ENCODE measurements at regions not wholly inside any gene's neighbourhood (a gene's known extent, or its start where the extent isn't known, plus 50 kb on each side); places are given as distances from the start of the nearest gene placed in this dataset.

DNA sequence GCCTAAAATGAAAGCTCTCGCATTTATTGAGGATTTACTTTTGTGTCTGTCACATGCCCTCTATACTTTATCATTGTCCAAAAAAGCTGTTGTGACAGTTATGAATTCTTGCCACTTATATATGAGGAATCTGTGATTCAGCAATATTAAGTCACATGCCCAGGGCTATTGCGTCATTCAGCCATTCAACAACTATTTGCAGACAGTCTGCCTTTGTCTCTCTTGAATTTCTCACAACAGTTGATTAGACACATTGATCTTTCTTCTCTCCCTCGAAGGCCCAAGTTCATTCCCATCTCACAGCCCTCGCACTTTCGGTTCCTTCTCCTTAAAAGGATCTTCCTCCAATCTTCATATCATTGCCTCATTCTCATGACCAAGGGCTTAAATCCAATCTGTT is 342.6 kb downstream of the MZT1 start (continued):
- TF ChIP-seq, protein P1, sequence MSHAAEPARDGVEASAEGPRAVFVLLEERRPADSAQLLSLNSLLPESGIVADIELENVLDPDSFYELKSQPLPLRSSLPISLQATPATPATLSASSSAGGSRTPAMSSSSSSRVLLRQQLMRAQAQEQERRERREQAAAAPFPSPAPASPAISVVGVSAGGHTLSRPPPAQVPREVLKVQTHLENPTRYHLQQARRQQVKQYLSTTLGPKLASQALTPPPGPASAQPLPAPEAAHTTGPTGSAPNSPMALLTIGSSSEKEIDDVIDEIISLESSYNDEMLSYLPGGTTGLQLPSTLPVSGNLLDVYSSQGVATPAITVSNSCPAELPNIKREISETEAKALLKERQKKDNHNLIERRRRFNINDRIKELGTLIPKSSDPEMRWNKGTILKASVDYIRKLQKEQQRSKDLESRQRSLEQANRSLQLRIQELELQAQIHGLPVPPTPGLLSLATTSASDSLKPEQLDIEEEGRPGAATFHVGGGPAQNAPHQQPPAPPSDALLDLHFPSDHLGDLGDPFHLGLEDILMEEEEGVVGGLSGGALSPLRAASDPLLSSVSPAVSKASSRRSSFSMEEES (CRISPR knock-in tag; IDR thresholded peaks at IDR 0.05): peak; percentile 69
- TF ChIP-seq, protein P2, sequence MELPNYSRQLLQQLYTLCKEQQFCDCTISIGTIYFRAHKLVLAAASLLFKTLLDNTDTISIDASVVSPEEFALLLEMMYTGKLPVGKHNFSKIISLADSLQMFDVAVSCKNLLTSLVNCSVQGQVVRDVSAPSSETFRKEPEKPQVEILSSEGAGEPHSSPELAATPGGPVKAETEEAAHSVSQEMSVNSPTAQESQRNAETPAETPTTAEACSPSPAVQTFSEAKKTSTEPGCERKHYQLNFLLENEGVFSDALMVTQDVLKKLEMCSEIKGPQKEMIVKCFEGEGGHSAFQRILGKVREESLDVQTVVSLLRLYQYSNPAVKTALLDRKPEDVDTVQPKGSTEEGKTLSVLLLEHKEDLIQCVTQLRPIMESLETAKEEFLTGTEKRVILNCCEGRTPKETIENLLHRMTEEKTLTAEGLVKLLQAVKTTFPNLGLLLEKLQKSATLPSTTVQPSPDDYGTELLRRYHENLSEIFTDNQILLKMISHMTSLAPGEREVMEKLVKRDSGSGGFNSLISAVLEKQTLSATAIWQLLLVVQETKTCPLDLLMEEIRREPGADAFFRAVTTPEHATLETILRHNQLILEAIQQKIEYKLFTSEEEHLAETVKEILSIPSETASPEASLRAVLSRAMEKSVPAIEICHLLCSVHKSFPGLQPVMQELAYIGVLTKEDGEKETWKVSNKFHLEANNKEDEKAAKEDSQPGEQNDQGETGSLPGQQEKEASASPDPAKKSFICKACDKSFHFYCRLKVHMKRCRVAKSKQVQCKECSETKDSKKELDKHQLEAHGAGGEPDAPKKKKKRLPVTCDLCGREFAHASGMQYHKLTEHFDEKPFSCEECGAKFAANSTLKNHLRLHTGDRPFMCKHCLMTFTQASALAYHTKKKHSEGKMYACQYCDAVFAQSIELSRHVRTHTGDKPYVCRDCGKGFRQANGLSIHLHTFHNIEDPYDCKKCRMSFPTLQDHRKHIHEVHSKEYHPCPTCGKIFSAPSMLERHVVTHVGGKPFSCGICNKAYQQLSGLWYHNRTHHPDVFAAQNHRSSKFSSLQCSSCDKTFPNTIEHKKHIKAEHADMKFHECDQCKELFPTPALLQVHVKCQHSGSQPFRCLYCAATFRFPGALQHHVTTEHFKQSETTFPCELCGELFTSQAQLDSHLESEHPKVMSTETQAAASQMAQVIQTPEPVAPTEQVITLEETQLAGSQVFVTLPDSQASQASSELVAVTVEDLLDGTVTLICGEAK (IDR thresholded peaks at IDR 0.05): no peak
- TF ChIP-seq, protein P2 (CRISPR knock-in tag; IDR thresholded peaks at IDR 0.05): no peak
- no peak for TF ChIP-seq NFKBIZ (CRISPR knock-in tag; IDR thresholded peaks at IDR 0.05)
- TF ChIP-seq SRSF4 (IDR thresholded peaks at IDR 0.05; ENCODE audit: low read depth, low read length, poor library complexity, severe bottlenecking): no peak
- no peak for TF ChIP-seq ZNF550 (CRISPR knock-in tag; IDR thresholded peaks at IDR 0.05; ENCODE audit: borderline replicate concordance)
- TF ChIP-seq, protein P3, sequence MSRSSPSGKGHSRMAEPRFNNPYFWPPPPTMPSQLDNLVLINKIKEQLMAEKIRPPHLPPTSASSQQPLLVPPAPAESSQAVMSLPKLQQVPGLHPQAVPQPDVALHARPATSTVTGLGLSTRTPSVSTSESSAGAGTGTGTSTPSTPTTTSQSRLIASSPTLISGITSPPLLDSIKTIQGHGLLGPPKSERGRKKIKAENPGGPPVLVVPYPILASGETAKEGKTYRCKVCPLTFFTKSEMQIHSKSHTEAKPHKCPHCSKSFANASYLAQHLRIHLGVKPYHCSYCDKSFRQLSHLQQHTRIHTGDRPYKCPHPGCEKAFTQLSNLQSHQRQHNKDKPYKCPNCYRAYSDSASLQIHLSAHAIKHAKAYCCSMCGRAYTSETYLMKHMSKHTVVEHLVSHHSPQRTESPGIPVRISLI (CRISPR knock-in tag; IDR thresholded peaks at IDR 0.05; ENCODE audit: borderline replicate concordance): no peak
- no peak for TF ChIP-seq ZNF441 (CRISPR knock-in tag; IDR thresholded peaks at IDR 0.05; ENCODE audit: borderline replicate concordance)
- no peak for TF ChIP-seq ZNF672 (CRISPR knock-in tag; IDR thresholded peaks at IDR 0.05)
- TF ChIP-seq FOSL2 (CRISPR knock-in tag; IDR thresholded peaks at IDR 0.05): peak; percentile 41; the same call in 1 of the 2 replicates
- TF ChIP-seq, protein P4, sequence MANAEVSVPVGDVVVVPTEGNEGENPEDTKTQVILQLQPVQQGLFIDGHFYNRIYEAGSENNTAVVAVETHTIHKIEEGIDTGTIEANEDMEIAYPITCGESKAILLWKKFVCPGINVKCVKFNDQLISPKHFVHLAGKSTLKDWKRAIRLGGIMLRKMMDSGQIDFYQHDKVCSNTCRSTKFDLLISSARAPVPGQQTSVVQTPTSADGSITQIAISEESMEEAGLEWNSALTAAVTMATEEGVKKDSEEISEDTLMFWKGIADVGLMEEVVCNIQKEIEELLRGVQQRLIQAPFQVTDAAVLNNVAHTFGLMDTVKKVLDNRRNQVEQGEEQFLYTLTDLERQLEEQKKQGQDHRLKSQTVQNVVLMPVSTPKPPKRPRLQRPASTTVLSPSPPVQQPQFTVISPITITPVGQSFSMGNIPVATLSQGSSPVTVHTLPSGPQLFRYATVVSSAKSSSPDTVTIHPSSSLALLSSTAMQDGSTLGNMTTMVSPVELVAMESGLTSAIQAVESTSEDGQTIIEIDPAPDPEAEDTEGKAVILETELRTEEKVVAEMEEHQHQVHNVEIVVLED (CRISPR knock-in tag; IDR thresholded peaks at IDR 0.05; ENCODE audit: borderline replicate concordance): no peak
- no peak for TF ChIP-seq NFE2 (CRISPR knock-in tag; IDR thresholded peaks at IDR 0.05)
- TF ChIP-seq, protein P5, sequence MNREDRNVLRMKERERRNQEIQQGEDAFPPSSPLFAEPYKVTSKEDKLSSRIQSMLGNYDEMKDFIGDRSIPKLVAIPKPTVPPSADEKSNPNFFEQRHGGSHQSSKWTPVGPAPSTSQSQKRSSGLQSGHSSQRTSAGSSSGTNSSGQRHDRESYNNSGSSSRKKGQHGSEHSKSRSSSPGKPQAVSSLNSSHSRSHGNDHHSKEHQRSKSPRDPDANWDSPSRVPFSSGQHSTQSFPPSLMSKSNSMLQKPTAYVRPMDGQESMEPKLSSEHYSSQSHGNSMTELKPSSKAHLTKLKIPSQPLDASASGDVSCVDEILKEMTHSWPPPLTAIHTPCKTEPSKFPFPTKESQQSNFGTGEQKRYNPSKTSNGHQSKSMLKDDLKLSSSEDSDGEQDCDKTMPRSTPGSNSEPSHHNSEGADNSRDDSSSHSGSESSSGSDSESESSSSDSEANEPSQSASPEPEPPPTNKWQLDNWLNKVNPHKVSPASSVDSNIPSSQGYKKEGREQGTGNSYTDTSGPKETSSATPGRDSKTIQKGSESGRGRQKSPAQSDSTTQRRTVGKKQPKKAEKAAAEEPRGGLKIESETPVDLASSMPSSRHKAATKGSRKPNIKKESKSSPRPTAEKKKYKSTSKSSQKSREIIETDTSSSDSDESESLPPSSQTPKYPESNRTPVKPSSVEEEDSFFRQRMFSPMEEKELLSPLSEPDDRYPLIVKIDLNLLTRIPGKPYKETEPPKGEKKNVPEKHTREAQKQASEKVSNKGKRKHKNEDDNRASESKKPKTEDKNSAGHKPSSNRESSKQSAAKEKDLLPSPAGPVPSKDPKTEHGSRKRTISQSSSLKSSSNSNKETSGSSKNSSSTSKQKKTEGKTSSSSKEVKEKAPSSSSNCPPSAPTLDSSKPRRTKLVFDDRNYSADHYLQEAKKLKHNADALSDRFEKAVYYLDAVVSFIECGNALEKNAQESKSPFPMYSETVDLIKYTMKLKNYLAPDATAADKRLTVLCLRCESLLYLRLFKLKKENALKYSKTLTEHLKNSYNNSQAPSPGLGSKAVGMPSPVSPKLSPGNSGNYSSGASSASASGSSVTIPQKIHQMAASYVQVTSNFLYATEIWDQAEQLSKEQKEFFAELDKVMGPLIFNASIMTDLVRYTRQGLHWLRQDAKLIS (CRISPR knock-in tag; IDR thresholded peaks at IDR 0.05): no peak
